NCI-H774 (cell line): ENCODE measurements at regions not wholly inside any gene's neighbourhood (a gene's known extent, or its start where the extent isn't known, plus 50 kb on each side); places are given as distances from the start of the nearest gene placed in this dataset.
"Not testable (repeated sequence)": the region's sequence is repeated elsewhere in the genome, so short reads cannot be mapped to it uniquely, and the experiment has no call there.

ENCODE experiments used
- DNase-seq: peaks from one replicate; lab custom pipeline; 2025; lab: John Stamatoyannopoulos, UW

DNA sequence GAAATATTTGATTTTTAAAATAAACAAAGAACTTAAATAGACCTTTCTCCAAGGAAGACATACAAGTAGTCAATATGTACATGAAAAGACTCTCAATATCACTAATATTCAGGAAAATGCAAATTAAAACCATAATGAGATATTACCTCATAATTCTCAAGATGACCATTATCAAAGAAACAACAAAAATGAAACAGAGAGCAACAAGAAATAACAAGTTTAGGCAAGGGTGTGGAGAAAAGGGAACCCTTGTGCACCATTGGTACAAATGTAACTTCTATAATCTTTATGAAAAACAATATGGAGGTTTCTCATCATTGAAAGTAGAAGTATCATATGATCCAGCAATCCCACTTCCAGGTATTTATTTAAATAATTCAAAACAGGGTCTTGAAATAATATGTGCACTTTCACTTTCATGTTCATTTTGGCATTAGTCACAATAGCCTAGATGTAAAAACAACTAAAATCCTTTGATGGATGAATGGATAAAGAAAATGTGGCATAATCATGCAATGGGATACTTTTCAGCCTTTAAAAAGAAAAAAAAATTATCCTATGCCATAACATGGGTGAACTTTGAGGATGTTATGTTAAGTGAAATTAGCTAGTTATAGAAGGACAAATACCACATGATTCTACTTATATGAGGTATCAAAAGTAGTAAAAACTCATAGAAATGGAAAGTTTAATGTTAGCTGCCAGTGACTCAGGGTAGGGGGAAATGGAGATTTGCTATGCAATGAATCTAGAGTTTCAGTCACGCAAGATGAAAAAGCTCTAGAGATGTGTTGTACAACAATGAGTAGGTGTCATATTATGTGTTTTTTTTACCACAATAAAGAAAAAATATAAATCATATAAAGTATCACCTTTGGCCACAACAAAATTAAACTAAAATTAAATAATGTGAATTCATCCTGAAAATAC, 114.5 kb upstream of the LYPLAL1 start:
- no peak for DNase-seq

DNA sequence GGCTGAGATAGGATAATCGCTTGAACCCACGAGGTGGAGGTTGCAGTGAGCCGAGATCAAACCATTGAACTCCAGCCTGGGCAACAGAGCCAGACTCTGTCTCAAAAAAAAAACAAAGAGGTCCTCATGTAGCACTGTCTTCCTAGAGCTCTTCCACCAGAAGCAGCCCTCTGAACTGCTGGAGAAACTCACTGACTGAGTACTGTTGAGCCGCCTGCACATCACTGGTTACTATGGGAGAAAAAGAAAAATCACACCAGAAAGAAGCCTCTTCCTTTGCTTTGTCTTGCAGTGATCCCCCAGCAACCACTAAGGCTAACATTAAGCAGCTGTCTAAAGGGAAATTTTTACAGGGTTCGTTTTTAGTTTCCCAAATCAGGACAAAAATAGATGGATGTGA, 112.9 kb upstream of the LYPLAL1 start:
- no peak for DNase-seq

GRCh38 chr1:219062161-219062560, 111.5 kb upstream of the LYPLAL1 start:
- no peak for DNase-seq

- no peak for DNase-seq
These were observed 107.6 kb upstream of the LYPLAL1 start for GRCh38 chr1:219066098-219066497.

GRCh38 chr1:219066631-219067349, 106.9 kb upstream of the LYPLAL1 start:
- no peak for DNase-seq

GRCh38 chr1:219067350-219067712, 106.3 kb upstream of the LYPLAL1 start:
- no peak for DNase-seq

GRCh38 chr1:219070395-219070794, 103.3 kb upstream of the LYPLAL1 start:
- not testable (repeated sequence) for DNase-seq

DNA sequence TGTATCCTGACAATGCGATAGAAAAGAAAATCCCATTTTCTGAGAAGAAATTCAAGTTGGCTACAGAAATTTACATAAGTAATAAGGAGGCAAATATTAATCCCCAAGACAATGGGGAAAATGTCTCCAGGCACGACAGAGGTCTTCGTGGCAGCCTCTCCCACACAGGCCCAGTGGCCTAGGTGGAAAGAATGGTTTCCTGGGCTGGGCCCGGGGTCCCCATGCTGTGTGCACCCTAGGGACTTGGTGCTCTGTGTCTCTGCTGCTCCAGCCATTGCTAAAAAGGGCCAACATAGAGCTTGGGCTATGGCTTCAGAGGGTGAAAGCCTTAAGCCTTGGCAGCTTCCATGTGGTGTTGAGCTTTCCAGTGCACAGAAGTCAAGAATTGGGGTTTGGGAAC, 102.5 kb upstream of the LYPLAL1 start:
- no peak for DNase-seq

- DNase-seq: no peak
These were observed 101.3 kb upstream of the LYPLAL1 start for GRCh38 chr1:219072329-219072728.

GRCh38 chr1:219074084-219074728, 99.5 kb upstream of the LYPLAL1 start:
- DNase-seq: no peak

- DNase-seq: no peak
These were observed 98.4 kb upstream of the LYPLAL1 start for GRCh38 chr1:219075121-219075879.

DNA sequence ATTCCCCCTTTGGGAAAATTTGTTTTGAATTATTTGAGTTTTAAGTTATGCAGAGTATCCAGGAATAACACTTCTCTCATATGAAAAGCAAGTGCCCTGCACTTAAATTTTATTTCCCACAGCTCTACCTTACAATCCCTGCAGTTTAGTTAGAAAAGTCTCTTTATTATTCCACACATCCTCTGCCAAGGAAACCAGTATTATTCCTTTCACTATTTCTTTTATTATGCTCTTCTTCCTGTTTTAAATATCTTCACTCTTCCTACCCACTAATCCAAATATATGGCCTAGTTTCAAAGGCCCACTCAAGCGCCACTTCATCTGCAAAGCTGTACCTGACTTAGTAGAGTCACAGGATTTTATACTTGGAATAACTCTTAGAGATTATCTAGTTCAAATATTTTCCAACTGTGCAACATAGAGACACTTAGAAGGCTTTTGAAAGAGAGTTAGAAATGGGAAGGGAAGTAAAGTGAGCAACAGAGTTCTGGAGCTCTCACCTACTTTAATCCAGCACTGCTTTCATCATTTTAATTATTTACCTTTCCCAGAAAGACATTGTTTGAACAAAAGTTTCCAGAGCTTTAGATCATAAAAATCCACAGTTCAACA, 97.2 kb upstream of the LYPLAL1 start:
- DNase-seq: no peak

DNA sequence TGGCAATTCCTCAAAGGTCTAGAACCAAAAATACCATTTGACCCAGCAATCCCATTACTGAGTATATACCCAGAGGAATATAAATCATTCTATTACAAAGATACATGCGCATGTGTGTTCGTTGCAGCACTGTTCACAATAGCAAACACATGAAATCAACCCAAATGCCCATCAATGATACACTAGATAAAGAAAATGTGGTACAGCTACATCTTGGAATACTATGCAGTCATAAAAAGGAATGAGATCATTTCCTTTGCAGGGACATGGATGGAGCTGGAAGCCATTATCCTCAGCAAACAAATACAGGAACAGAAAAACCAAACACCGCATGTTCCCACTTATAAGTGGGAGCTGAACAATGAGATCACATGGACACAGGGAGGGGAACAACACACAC, 95.9 kb upstream of the LYPLAL1 start:
- DNase-seq: not testable (repeated sequence)

- DNase-seq: no peak
These were observed 91.4 kb upstream of the LYPLAL1 start for GRCh38 chr1:219081943-219082925.

- no peak for DNase-seq
These were observed 90.0 kb upstream of the LYPLAL1 start for GRCh38 chr1:219083631-219084030.

GRCh38 chr1:219085082-219085481, 88.6 kb upstream of the LYPLAL1 start:
- no peak for DNase-seq

- DNase-seq: no peak
These were observed 87.7 kb upstream of the LYPLAL1 start for GRCh38 chr1:219085988-219086387.

GRCh38 chr1:219086956-219087469, 86.7 kb upstream of the LYPLAL1 start:
- DNase-seq: no peak

- no peak for DNase-seq
These were observed 84.7 kb upstream of the LYPLAL1 start for GRCh38 chr1:219088778-219089557.
